B cell (primary cell): ENCODE measurements at regions not wholly inside any gene's neighbourhood (a gene's known extent, or its start where the extent isn't known, plus 50 kb on each side); places are given as distances from the start of the nearest gene placed in this dataset.

Source experiments
- ATAC-seq: fragments of 200-7000 bp; cut with Tn5 transposase; one replicate; pipeline ENCODE4 v1.10.0; 2021; ENCODE audit warnings: low read depth, mild to moderate bottlenecking, moderate number of reproducible peaks, moderate library complexity
- CTCF ChIA-PET: fragments of 350-600 bp; sonication (Branson Sonifier 250); formaldehyde crosslinking; loops from one replicate; lab custom pipeline; 2021; ENCODE audit warnings: antibody characterized with exemption, inconsistent platforms; lab: Charles Lee
- POLR2A ChIA-PET: fragments of 350-600 bp; sonication (Branson Sonifier 250); formaldehyde crosslinking; loops from one replicate; lab custom pipeline; 2021; ENCODE audit warnings: antibody characterized with exemption; lab: Charles Lee
- DNase-seq: peaks from one replicate; pipeline ENCODE4 v3.0.0; 2013
- H2AFZ ChIP-seq: 2 replicates; pipeline ENCODE4 v1.6.1; 2012; ENCODE audit warnings: mild to moderate bottlenecking, low read depth, low read length; ENCODE audit not compliant: insufficient read depth, poor library complexity, severe bottlenecking
- H3K27ac ChIP-seq, 2 donors: 1 replicate in 1 of 2; 2 replicates in 1 of 2; pipeline ENCODE4 v1.5.1; 2012 to 2013; ENCODE audit warnings: low read length in 2 of 2, mild to moderate bottlenecking in 2 of 2, moderate library complexity in 1 of 2
- H3K27me3 ChIP-seq, 4 experiments: fragments of 200-600 bp in 1 of 4; sonication (generic) in 1 of 4; replicated peaks in 1 of 4; 1 replicate in 2 of 4; 2 replicates in 2 of 4; pipeline versions ENCODE4 v1.6.1 to v1.7.0; 2013 to 2016; ENCODE audit warnings: low read length in 3 of 4, mild to moderate bottlenecking in 2 of 4, mixed read lengths in 1 of 4, moderate library complexity in 1 of 4; ENCODE audit not compliant: insufficient read depth in 4 of 4, control insufficient read depth in 3 of 4; ENCODE audit errors: control extremely low read depth in 1 of 4
- H3K36me3 ChIP-seq, 2 experiments: replicated peaks in 1 of 2; 1 replicate in 1 of 2; 2 replicates in 1 of 2; pipeline versions ENCODE4 v1.6.1 to v1.7.1; 2013; ENCODE audit warnings: low read length in 1 of 2; ENCODE audit not compliant: insufficient read depth in 2 of 2, control insufficient read depth in 1 of 2; ENCODE audit errors: control extremely low read depth in 1 of 2, extremely low read depth in 1 of 2
- H3K4me1 ChIP-seq, 2 donors: fragments of 200-600 bp in 1 of 2; sonication (generic) in 1 of 2; 1 replicate in 1 of 2; 2 replicates in 1 of 2; pipeline versions ENCODE4 v1.5.1 to v1.6.1; 2013 to 2017; ENCODE audit warnings: low read length in 2 of 2; ENCODE audit not compliant: control insufficient read depth in 2 of 2, insufficient read depth in 2 of 2
- H3K4me2 ChIP-seq: replicated peaks from 2 replicates; pipeline ENCODE3; 2012; ENCODE audit warnings: mild to moderate bottlenecking, low read depth, low read length; ENCODE audit not compliant: poor library complexity, severe bottlenecking
- H3K4me3 ChIP-seq, 5 experiments: fragments of 200-600 bp in 1 of 5; sonication (generic) in 1 of 5; 1 replicate in 3 of 5; 2 replicates in 2 of 5; pipeline versions ENCODE4 v1.5.1 to v1.7.0; 2011 to 2016; ENCODE audit warnings: low read length in 4 of 5, mild to moderate bottlenecking in 4 of 5, low read depth in 2 of 5, control low read depth in 1 of 5, moderate library complexity in 1 of 5; ENCODE audit not compliant: insufficient read depth in 1 of 5; ENCODE audit errors: control extremely low read depth in 1 of 5, extremely low read depth in 1 of 5
- H3K79me2 ChIP-seq: fragments of 200-600 bp; sonication (generic); one replicate; pipeline ENCODE4 v1.6.0; 2016; ENCODE audit warnings: low read length; ENCODE audit not compliant: control insufficient read depth, insufficient read depth
- H3K9ac ChIP-seq: fragments of 200-600 bp; sonication (generic); 2 replicates; pipeline ENCODE4 v1.6.1; 2017; ENCODE audit warnings: mild to moderate bottlenecking, low read length, moderate library complexity
- H3K9me3 ChIP-seq, 3 donors: one replicate each; pipeline versions ENCODE4 v1.6.1 to v1.7.1; 2013; ENCODE audit warnings: low read length in 2 of 3; ENCODE audit not compliant: control insufficient read depth in 2 of 3, insufficient read depth in 1 of 3; ENCODE audit errors: control extremely low read depth in 1 of 3
- H4K20me1 ChIP-seq: 2 replicates; pipeline ENCODE4 v1.6.0; 2012; ENCODE audit warnings: mild to moderate bottlenecking, low read length; ENCODE audit not compliant: insufficient read depth, control insufficient read depth, poor library complexity, severe bottlenecking
- H3K27ac Mint-ChIP-seq: one replicate; pipeline ENCODE4 v1.8.0; 2021; ENCODE audit warnings: mixed read lengths
- H3K27me3 Mint-ChIP-seq: one replicate; pipeline ENCODE4 v1.8.0; 2021; ENCODE audit warnings: mixed read lengths
- H3K4me1 Mint-ChIP-seq: one replicate; pipeline ENCODE4 v1.8.0; 2021; ENCODE audit warnings: mixed read lengths
- H3K4me3 Mint-ChIP-seq: one replicate; pipeline ENCODE4 v1.8.0; 2021; ENCODE audit warnings: mixed read lengths
- H3K9me3 Mint-ChIP-seq: one replicate; pipeline ENCODE4 v1.8.0; 2022; ENCODE audit warnings: mixed read lengths; ENCODE audit not compliant: insufficient read depth
- EZH2 ChIP-seq: IDR thresholded peaks from 2 replicates; pipeline ENCODE4 v1.6.1; 2012; ENCODE audit warnings: borderline replicate concordance, low read depth, mild to moderate bottlenecking, moderate library complexity, low read length; ENCODE audit not compliant: insufficient read depth, poor library complexity, severe bottlenecking
- WGBS: methylation state at CpG from one replicate; pipeline ENCODE4 v1.1.5; 2013; ENCODE audit warnings: missing lambda C conversion rate; ENCODE audit not compliant: insufficient coverage; 5-methylcytosine and 5-hydroxymethylcytosine counted together
- intact Hi-C: fragments of 100-400 bp; cut with micrococcal nuclease; formaldehyde crosslinking; loops from one replicate; pipeline ENCODE4 v1.10.0; 2022
- TF ChIP-seq, protein P1 (sequence below): fragments of 200-600 bp; IDR thresholded peaks from one replicate; pipeline ENCODE4 v1.8.0; 2022; ENCODE audit warnings: antibody characterized with exemption, mild to moderate bottlenecking

DNA sequence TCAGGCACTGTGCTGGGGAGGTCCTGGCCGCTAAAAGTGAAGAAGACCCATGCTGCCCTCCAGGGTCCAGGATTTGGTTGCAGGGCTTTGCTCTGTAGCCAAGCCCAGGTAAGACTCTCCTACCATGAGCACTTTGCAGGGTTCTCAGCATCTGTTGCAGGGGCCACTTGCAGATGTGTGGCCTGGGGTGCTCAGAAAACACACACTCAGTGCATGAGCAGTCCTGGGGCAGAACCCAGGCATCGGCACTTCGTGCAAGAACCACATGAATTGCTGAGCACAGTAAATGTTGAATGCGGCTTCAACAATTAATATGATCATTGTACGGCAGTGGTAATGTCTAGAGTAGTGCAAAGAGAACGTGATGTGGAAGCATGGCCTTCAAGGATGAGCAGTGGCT lies 98.5 kb upstream of the SMIM21 start:
- H3K4me1 Mint-ChIP-seq = no peaks in the 10 kb centered on the region
- Histone ChIP-seq H3K4me1 (no peaks in the 10 kb centered on the region), H3K27me3 (no peaks in the 10 kb centered on the region), H3K4me2 (no peak overlapping the region), H3K9ac (no peak overlapping the region), H3K79me2 (no peaks in the 10 kb centered on the region), H3K9me3 (no peaks in the 10 kb centered on the region), H4K20me1 (no peaks in the 10 kb centered on the region), H3K4me3 (no peak overlapping the region), H3K27ac (no peak overlapping the region), H2AFZ (no peak overlapping the region), H3K36me3 (no peaks in the 10 kb centered on the region)
- POLR2A ChIA-PET = no interaction called here
- H3K4me3 Mint-ChIP-seq = no peak overlapping the region
- TF ChIP-seq, protein P1, sequence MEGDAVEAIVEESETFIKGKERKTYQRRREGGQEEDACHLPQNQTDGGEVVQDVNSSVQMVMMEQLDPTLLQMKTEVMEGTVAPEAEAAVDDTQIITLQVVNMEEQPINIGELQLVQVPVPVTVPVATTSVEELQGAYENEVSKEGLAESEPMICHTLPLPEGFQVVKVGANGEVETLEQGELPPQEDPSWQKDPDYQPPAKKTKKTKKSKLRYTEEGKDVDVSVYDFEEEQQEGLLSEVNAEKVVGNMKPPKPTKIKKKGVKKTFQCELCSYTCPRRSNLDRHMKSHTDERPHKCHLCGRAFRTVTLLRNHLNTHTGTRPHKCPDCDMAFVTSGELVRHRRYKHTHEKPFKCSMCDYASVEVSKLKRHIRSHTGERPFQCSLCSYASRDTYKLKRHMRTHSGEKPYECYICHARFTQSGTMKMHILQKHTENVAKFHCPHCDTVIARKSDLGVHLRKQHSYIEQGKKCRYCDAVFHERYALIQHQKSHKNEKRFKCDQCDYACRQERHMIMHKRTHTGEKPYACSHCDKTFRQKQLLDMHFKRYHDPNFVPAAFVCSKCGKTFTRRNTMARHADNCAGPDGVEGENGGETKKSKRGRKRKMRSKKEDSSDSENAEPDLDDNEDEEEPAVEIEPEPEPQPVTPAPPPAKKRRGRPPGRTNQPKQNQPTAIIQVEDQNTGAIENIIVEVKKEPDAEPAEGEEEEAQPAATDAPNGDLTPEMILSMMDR = no peak
- TF ChIP-seq EZH2 = no peak
- DNase-seq (no peak), ATAC-seq (no peak)
- intact Hi-C loops = no loop called here
- WGBS = 83% methylated on average over 3 of the region's 6 CpGs
- CTCF ChIA-PET = no interaction called here
- no peak overlapping the region for H3K27ac Mint-ChIP-seq
- H3K27me3 Mint-ChIP-seq = no peaks in the 10 kb centered on the region
- no peaks in the 10 kb centered on the region for H3K9me3 Mint-ChIP-seq

DNA sequence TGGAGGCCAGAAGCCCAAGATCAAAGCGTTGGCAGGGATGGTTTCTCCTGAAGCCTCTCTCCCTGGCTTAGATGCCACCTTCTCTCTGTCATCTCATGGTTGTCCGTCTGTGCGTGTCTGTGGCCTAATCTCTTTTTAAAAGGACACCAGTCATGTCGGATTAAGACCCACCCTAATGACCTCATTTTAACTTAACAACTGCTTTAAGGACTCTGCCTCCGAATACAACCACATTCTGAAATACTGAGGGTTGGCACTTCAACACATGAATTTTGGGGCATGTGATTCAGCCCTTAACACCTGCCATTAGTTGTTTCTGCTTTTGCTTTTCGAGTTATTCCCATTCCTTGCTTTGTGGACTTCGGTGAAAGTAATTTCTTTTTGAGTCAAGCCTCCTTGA lies 97.8 kb upstream of the SMIM21 start:
- Histone ChIP-seq H3K9ac (no peak overlapping the region), H3K4me2 (no peak overlapping the region), H3K79me2 (no peaks in the 10 kb centered on the region), H3K27ac (no peak overlapping the region), H3K4me3 (no peak overlapping the region), H3K27me3 (no peaks in the 10 kb centered on the region), H3K4me1 (no peaks in the 10 kb centered on the region), H4K20me1 (no peaks in the 10 kb centered on the region), H3K9me3 (no peaks in the 10 kb centered on the region), H3K36me3 (no peaks in the 10 kb centered on the region), H2AFZ (no peak overlapping the region)
- ChIA-PET POLR2A (no interaction called here), CTCF (no interaction called here)
- Mint-ChIP-seq H3K9me3 (no peaks in the 10 kb centered on the region), H3K4me1 (no peaks in the 10 kb centered on the region), H3K27me3 (no peaks in the 10 kb centered on the region), H3K27ac (no peak overlapping the region), H3K4me3 (no peak overlapping the region)
- 95% methylated on average over 7 of the region's 7 CpGs for WGBS
- intact Hi-C loops = no loop called here
- ATAC-seq = no peak
- no peak for DNase-seq
- TF ChIP-seq, protein P1 = no peak
- no peak for TF ChIP-seq EZH2
